AG09309 (cell line): ENCODE measurements at regions not wholly inside any gene's neighbourhood (a gene's known extent, or its start where the extent isn't known, plus 50 kb on each side); places are given as distances from the start of the nearest gene placed in this dataset.

Experiments used
- DNase-seq: peaks from one replicate; pipeline ENCODE4 v3.0.0-alpha.2; 2010; ENCODE audit warnings: low read depth
- H3K4me3 ChIP-seq: 2 replicates; pipeline ENCODE4 v1.5.1; 2011; ENCODE audit warnings: mild to moderate bottlenecking, low read depth, low read length, moderate library complexity; ENCODE audit not compliant: control insufficient read depth
- TF ChIP-seq, protein P1 (sequence below): IDR thresholded peaks from 2 replicates; pipeline ENCODE4 v1.5.1; 2011; ENCODE audit warnings: mild to moderate bottlenecking, low read depth, low read length, inconsistent platforms; ENCODE audit not compliant: insufficient read depth, control insufficient read depth; ENCODE audit errors: missing control alignments

DNA sequence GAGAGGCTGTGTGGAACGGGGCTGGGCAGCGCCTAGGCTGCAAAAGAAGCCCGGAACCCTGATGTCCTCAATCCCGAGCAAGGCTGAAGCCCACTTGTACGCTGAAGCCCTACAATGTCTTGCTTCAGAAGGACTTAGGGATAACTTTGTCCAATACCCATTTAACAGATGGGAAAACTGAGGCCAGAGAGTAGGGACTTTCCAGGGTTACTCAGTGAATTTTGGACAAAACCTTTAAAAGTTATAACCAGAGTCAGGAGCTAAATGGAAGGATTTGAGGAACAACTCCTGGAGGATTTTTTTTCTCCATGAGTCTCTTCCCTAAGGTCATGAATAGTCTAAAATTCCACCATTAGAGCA is 161.2 kb downstream of the IRX5 start:
- TF ChIP-seq, protein P1, sequence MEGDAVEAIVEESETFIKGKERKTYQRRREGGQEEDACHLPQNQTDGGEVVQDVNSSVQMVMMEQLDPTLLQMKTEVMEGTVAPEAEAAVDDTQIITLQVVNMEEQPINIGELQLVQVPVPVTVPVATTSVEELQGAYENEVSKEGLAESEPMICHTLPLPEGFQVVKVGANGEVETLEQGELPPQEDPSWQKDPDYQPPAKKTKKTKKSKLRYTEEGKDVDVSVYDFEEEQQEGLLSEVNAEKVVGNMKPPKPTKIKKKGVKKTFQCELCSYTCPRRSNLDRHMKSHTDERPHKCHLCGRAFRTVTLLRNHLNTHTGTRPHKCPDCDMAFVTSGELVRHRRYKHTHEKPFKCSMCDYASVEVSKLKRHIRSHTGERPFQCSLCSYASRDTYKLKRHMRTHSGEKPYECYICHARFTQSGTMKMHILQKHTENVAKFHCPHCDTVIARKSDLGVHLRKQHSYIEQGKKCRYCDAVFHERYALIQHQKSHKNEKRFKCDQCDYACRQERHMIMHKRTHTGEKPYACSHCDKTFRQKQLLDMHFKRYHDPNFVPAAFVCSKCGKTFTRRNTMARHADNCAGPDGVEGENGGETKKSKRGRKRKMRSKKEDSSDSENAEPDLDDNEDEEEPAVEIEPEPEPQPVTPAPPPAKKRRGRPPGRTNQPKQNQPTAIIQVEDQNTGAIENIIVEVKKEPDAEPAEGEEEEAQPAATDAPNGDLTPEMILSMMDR: no peak
- no peak for DNase-seq
- H3K4me3 ChIP-seq: no peak overlapping the region

DNA sequence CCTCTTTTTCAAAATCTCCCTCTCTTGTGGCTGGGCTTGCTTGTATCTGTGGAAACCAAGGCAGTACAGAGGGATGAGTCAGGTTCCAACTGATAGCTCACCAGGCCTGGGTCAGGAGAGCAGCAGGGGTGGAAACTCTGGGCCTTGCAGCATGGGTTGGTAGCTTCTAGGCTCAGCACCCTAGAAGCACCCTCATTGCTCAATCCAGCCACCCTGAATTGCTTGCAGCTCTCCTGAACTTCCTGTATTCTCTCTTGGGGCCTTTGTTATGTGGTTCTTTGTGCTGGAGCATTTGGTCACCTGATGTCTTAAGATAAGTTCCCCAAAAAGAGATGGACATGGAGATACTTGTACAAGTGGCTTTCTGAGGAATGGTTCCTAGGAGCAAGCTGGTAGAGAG is 169.4 kb downstream of the IRX5 start:
- H3K4me3 ChIP-seq: no peak overlapping the region
- DNase-seq: no peak
- TF ChIP-seq, protein P1: no peak

DNA sequence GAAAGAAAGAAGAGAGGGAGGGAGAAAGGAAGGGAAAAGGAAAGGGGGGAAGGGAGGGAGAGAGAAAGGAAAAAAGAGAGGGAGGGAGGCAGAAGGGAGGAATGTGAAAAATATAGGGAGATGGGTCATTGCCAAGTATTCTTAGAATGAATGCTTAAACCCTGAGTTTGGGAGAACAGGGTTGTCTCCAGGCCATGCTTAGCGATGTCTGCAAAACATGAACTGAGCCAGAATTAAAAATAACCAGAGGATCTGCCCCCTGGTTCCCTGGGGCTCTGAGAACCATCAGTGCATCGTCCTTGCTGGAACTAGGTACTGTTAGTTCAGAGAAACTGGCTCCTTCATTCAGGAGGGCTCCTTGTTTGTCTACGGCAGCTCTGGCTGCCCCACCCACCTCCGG is 170.4 kb downstream of the IRX5 start:
- TF ChIP-seq, protein P1: no peak
- H3K4me3 ChIP-seq: no peak overlapping the region
- DNase-seq: no peak

DNA sequence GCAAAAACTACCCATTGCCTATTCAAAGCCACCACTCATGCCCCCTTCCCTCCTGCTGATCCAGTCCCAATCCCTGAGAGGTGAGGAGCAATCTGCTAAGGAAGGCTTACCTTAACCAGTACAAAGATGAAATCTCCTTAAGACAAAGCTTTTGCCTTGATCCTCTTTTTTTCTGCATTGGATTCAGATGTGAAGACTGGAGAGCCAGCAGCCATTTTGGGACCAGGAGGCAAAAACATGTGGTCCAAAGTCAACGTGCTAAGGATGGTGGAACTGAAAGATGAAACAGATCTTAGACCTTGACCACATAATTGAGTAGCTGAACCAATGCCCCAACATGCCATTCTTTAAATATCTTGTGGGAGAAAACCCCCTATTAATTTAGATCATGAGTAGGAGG is 171.4 kb downstream of the IRX5 start:
- H3K4me3 ChIP-seq: no peak overlapping the region
- TF ChIP-seq, protein P1: no peak
- no peak for DNase-seq

DNA sequence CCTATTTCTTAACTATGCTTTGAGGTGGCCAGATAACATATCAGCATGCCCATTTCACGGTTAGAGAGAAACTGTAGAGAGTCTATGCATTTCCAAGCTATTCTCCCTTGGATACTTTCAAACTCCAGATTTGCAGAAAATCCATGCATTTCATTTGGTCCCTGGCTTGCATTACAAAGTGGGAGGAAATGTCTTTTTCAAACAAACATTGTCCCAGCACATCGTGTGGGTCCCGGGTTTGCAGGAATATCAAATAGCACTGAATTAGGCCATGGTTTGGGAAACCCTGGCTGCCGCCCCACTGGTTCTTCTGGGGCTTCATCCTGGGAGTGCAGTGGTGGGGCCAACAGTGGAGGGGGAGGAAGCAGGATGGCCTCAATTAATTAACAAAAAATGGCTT is 171.9 kb downstream of the IRX5 start:
- no peak for DNase-seq
- TF ChIP-seq, protein P1: no peak
- H3K4me3 ChIP-seq: no peak overlapping the region

DNA sequence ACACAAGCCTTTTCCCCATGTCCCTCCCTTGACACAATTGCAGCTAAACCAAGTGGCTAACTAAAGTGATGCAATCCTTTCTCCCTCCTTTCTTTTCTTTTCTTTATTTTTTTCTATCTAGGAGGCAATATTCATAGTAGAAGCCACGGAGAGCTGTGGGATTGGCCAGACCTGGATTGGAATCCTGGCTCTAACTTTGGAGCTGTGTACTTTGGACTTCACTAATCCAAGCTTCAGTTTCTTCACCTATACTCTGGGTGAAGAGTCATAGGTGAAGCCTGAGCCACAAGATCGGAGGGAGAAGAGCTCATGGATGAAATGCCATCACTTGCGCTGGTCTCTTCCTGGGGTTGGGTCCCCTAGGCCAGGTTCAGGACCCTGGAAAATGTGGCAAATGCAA is 177.2 kb downstream of the IRX5 start:
- H3K4me3 ChIP-seq: no peak overlapping the region
- TF ChIP-seq, protein P1: no peak
- no peak for DNase-seq

DNA sequence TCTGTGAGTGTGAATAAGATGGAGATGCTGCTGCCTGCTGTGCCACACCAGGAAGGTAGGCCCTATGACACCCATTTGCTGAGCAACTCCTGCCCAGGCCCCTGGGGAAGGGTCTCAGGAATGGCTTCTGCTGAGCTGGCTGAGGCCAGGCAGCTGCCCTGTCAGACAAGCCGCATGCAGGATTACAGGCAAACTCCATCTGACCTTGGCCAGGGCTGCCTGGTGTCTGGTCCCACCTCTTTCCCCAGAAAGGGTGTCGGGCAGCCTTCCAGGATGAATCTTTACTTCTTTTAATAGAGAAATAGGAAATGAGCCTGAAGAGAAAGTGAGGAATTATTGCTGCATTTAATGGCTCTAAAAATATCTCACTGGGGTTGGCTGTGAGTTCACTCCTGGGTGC is 182.5 kb downstream of the IRX5 start:
- H3K4me3 ChIP-seq: no peak overlapping the region
- DNase-seq: no peak
- TF ChIP-seq, protein P1: no peak
